Keratinocyte (primary cell): ENCODE measurements at regions not wholly inside any gene's neighbourhood (a gene's known extent, or its start where the extent isn't known, plus 50 kb on each side); places are given as distances from the start of the nearest gene placed in this dataset.

Experiments used
- DNase-seq: peaks from one replicate; pipeline ENCODE4 v3.0.0-alpha.2; 2011; ENCODE audit warnings: low read depth, missing footprints, low spot score
- FAIRE-seq: peaks from 2 replicates; lab custom pipeline; 2011; peaks lifted over from hg19 to GRCh38; lab: Jason Lieb, UNC
- H2AFZ ChIP-seq: 2 replicates; pipeline ENCODE4 v1.6.0; 2012; ENCODE audit warnings: low read length, control low read depth, inconsistent platforms; ENCODE audit not compliant: control insufficient read depth
- H3K27ac ChIP-seq: 2 replicates; pipeline ENCODE4 v1.5.1; 2011; ENCODE audit warnings: low read length; ENCODE audit not compliant: control insufficient read depth, insufficient read depth
- H3K27me3 ChIP-seq: 3 replicates; pipeline ENCODE4 v1.6.0; 2011; ENCODE audit warnings: low read length; ENCODE audit not compliant: control insufficient read depth, insufficient read depth; ENCODE audit errors: extremely low read depth
- H3K36me3 ChIP-seq, 2 experiments: 2 replicates in 1 of 2; 3 replicates in 1 of 2; pipeline ENCODE4 v1.5.1; 2011; ENCODE audit warnings: low read length in 2 of 2, mild to moderate bottlenecking in 1 of 2; ENCODE audit not compliant: control insufficient read depth in 2 of 2, insufficient read depth in 2 of 2; ENCODE audit errors: extremely low read depth in 1 of 2
- H3K4me1 ChIP-seq: 3 replicates; pipeline ENCODE4 v1.5.1; 2011; ENCODE audit warnings: low read length; ENCODE audit not compliant: control insufficient read depth, insufficient read depth; ENCODE audit errors: extremely low read depth
- H3K4me2 ChIP-seq: 3 replicates; pipeline ENCODE4 v1.6.0; 2011; ENCODE audit warnings: low read depth, low read length; ENCODE audit not compliant: control insufficient read depth, insufficient read depth; ENCODE audit errors: extremely low read depth
- H3K4me3 ChIP-seq, 3 experiments: fragments of 200-600 bp in 1 of 3; sonication (generic) in 1 of 3; 2 replicates in 2 of 3; 3 replicates in 1 of 3; pipeline ENCODE4 v1.5.1; 2011 to 2016; ENCODE audit warnings: low read length in 3 of 3, mild to moderate bottlenecking in 3 of 3, control low read depth in 2 of 3, inconsistent platforms in 1 of 3, low read depth in 1 of 3, mixed read lengths in 1 of 3, mixed run types in 1 of 3, moderate library complexity in 1 of 3; ENCODE audit not compliant: control insufficient read depth in 2 of 3, insufficient read depth in 2 of 3; ENCODE audit errors: extremely low read depth in 1 of 3
- H3K79me2 ChIP-seq: 2 replicates; pipeline ENCODE4 v1.6.0; 2012; ENCODE audit warnings: low read length; ENCODE audit not compliant: control insufficient read depth, insufficient read depth
- H3K9ac ChIP-seq: 3 replicates; pipeline ENCODE4 v1.6.0; 2011; ENCODE audit warnings: low read length; ENCODE audit not compliant: control insufficient read depth, insufficient read depth; ENCODE audit errors: extremely low read depth
- H3K9me1 ChIP-seq: 3 replicates; pipeline ENCODE4 v1.6.0; 2011; ENCODE audit warnings: low read length; ENCODE audit not compliant: control insufficient read depth, insufficient read depth; ENCODE audit errors: extremely low read depth
- H3K9me3 ChIP-seq: 2 replicates; pipeline ENCODE4 v1.5.1; 2012; ENCODE audit warnings: low read depth, low read length; ENCODE audit not compliant: control insufficient read depth
- H4K20me1 ChIP-seq: 3 replicates; pipeline ENCODE4 v1.6.0; 2011; ENCODE audit warnings: low read length; ENCODE audit not compliant: control insufficient read depth, insufficient read depth; ENCODE audit errors: extremely low read depth
- EZH2 ChIP-seq: IDR thresholded peaks from one replicate; pipeline ENCODE4 v1.6.1; 2012; ENCODE audit warnings: inconsistent platforms, mild to moderate bottlenecking, low read length, moderate library complexity
- dilution Hi-C: fragments of 300-500 bp; cut with MboI; formaldehyde crosslinking; loops from one replicate; pipeline ENCODE4 v1.7.0; 2020; ENCODE audit warnings: low sequenced_read_pairs; ENCODE audit not compliant: extremely low pct_ligation_motif_present
- TF ChIP-seq, protein P1 (sequence below), 3 experiments: IDR thresholded peaks in 1 of 3; conservative IDR thresholded peaks in 1 of 3; optimal IDR thresholded peaks in 1 of 3; 2 replicates in 2 of 3; 3 replicates in 1 of 3; pipeline versions ENCODE3 to v1.5.1; 2011; ENCODE audit warnings: low read length in 3 of 3, mild to moderate bottlenecking in 3 of 3, moderate library complexity in 2 of 3, control low read depth in 1 of 3, inconsistent platforms in 1 of 3; ENCODE audit not compliant: insufficient read depth in 2 of 3; ENCODE audit errors: extremely low read depth in 1 of 3

- Histone ChIP-seq H3K36me3 (no peaks in the 10 kb centered on the region), H3K9ac (no peak overlapping the region), H3K4me3 (no peak overlapping the region), H3K4me1 (no peaks in the 10 kb centered on the region), H3K27ac (no peak overlapping the region), H3K4me2 (no peak overlapping the region), H3K27me3 (no peaks in the 10 kb centered on the region), H3K9me1 (no peaks in the 10 kb centered on the region), H4K20me1 (no peaks in the 10 kb centered on the region), H3K9me3 (no peaks in the 10 kb centered on the region), H2AFZ (no peak overlapping the region), H3K79me2 (no peaks in the 10 kb centered on the region)
- FAIRE-seq, result no peak
- dilution Hi-C loops, result no loop called here
- TF ChIP-seq EZH2, result no peak
- TF ChIP-seq, protein P1, sequence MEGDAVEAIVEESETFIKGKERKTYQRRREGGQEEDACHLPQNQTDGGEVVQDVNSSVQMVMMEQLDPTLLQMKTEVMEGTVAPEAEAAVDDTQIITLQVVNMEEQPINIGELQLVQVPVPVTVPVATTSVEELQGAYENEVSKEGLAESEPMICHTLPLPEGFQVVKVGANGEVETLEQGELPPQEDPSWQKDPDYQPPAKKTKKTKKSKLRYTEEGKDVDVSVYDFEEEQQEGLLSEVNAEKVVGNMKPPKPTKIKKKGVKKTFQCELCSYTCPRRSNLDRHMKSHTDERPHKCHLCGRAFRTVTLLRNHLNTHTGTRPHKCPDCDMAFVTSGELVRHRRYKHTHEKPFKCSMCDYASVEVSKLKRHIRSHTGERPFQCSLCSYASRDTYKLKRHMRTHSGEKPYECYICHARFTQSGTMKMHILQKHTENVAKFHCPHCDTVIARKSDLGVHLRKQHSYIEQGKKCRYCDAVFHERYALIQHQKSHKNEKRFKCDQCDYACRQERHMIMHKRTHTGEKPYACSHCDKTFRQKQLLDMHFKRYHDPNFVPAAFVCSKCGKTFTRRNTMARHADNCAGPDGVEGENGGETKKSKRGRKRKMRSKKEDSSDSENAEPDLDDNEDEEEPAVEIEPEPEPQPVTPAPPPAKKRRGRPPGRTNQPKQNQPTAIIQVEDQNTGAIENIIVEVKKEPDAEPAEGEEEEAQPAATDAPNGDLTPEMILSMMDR (optimal IDR thresholded peaks at IDR 0.05 in 1 of 3, IDR thresholded peaks at IDR 0.05 in 1 of 3, conservative IDR thresholded peaks at IDR 0.05 in 1 of 3; ENCODE audit: extremely low read depth in 1 of 3, insufficient read depth in 2 of 3, low read length in 3 of 3), result no peak
- no peak for DNase-seq
These were observed 173.2 kb downstream of the CBLL2 start for GRCh38 chrX:22445880-22446279.

GRCh38 chrX:22462959-22463358 lies 190.2 kb downstream of the CBLL2 start:
- Histone ChIP-seq H3K27ac (no peak overlapping the region), H3K4me2 (no peak overlapping the region), H3K9me3 (no peaks in the 10 kb centered on the region), H3K79me2 (no peaks in the 10 kb centered on the region), H4K20me1 (no peaks in the 10 kb centered on the region), H2AFZ (no peak overlapping the region), H3K4me3 (no peak overlapping the region), H3K36me3 (no peaks in the 10 kb centered on the region), H3K27me3 (no peaks in the 10 kb centered on the region), H3K4me1 (no peaks in the 10 kb centered on the region), H3K9ac (no peak overlapping the region), H3K9me1 (no peaks in the 10 kb centered on the region)
- no peak for TF ChIP-seq EZH2
- TF ChIP-seq, protein P1 (optimal IDR thresholded peaks at IDR 0.05 in 1 of 3, IDR thresholded peaks at IDR 0.05 in 1 of 3, conservative IDR thresholded peaks at IDR 0.05 in 1 of 3; ENCODE audit: extremely low read depth in 1 of 3, insufficient read depth in 2 of 3, low read length in 3 of 3), result no peak
- FAIRE-seq (no peak), DNase-seq (no peak)
- dilution Hi-C loops, result no loop called here
